ENCODE measurements at regions not wholly inside any gene's neighbourhood (a gene's known extent, or its start where the extent isn't known, plus 50 kb on each side); places are given as distances from the start of the nearest gene placed in this dataset.

GRCh38 chr10:70939441-70940003 is 51.2 kb upstream of the PCBD1 start:
- FAIRE-seq (no peak), DNase-seq (ENCODE audit: insufficient read length, low spot score) (no peak)

- DNase-seq (ENCODE audit: insufficient read length, low spot score) (no peak), FAIRE-seq (no peak)
Observed at GRCh38 chr10:70940834-70941568, 52.6 kb upstream of the PCBD1 start.

GRCh38 chr10:70942125-70942524 is 53.8 kb upstream of the PCBD1 start:
- FAIRE-seq: no peak
- no peak for DNase-seq (ENCODE audit: insufficient read length, low spot score)

GRCh38 chr10:70942725-70943124 is 54.4 kb upstream of the PCBD1 start:
- DNase-seq (ENCODE audit: insufficient read length, low spot score): no peak
- no peak for FAIRE-seq

- FAIRE-seq: no peak
- DNase-seq (ENCODE audit: insufficient read length, low spot score): no peak
Observed at GRCh38 chr10:70943249-70943648, 54.9 kb upstream of the PCBD1 start.

- DNase-seq (ENCODE audit: insufficient read length, low spot score): no peak
- FAIRE-seq: no peak
Observed at GRCh38 chr10:70943841-70944466, 55.6 kb upstream of the PCBD1 start.

- no peak for DNase-seq (ENCODE audit: insufficient read length, low spot score)
- FAIRE-seq: no peak
Observed at GRCh38 chr10:70950037-70950436, 61.7 kb upstream of the PCBD1 start.

- no peak for DNase-seq (ENCODE audit: insufficient read length, low spot score)
- no peak for FAIRE-seq
Observed at GRCh38 chr10:70950801-70951200, 62.4 kb upstream of the PCBD1 start.

- no peak for FAIRE-seq
- no peak for DNase-seq (ENCODE audit: insufficient read length, low spot score)
Observed at GRCh38 chr10:70952401-70952800, 64.0 kb upstream of the PCBD1 start.

GRCh38 chr10:70952921-70953320 is 64.6 kb upstream of the PCBD1 start:
- FAIRE-seq (no peak), DNase-seq (ENCODE audit: insufficient read length, low spot score) (no peak)

- no peak for FAIRE-seq
Observed at GRCh38 chr10:70954381-70955176, 66.2 kb upstream of the PCBD1 start.

GRCh38 chr10:70956029-70956759 is 67.8 kb upstream of the PCBD1 start:
- DNase-seq (ENCODE audit: insufficient read length, low spot score): no peak
- FAIRE-seq: no peak

More at GRCh38 chr10:70954381-70955176, 66.2 kb upstream of the PCBD1 start:
- DNase-seq (ENCODE audit: insufficient read length, low spot score): no peak

- DNase-seq (ENCODE audit: insufficient read length, low spot score): no peak
- no peak for FAIRE-seq
Observed at GRCh38 chr10:70958396-70958795, 70.0 kb upstream of the PCBD1 start.

- no peak for FAIRE-seq
- no peak for DNase-seq (ENCODE audit: insufficient read length, low spot score)
Observed at GRCh38 chr10:70960316-70960715, 72.0 kb upstream of the PCBD1 start.

- DNase-seq (ENCODE audit: insufficient read length, low spot score): no peak
- FAIRE-seq: no peak
Observed at GRCh38 chr10:70960783-70961570, 72.6 kb upstream of the PCBD1 start.

- DNase-seq (ENCODE audit: insufficient read length, low spot score) (no peak), FAIRE-seq (no peak)
Observed at GRCh38 chr10:70962686-70963085, 74.3 kb upstream of the PCBD1 start.

- FAIRE-seq: no peak
- no peak for DNase-seq (ENCODE audit: insufficient read length, low spot score)
Observed at GRCh38 chr10:70963271-70963670, 74.9 kb upstream of the PCBD1 start.

GRCh38 chr10:70964245-70964644 is 75.9 kb upstream of the PCBD1 start:
- FAIRE-seq (no peak), DNase-seq (ENCODE audit: insufficient read length, low spot score) (no peak)

- DNase-seq (ENCODE audit: insufficient read length, low spot score): no peak
- FAIRE-seq: no peak
Observed at GRCh38 chr10:70964881-70965280, 76.5 kb upstream of the PCBD1 start.

GRCh38 chr10:70965566-70965965 is 77.2 kb upstream of the PCBD1 start:
- FAIRE-seq (no peak), DNase-seq (ENCODE audit: insufficient read length, low spot score) (no peak)
